Neutrophil (primary cell): ENCODE measurements at regions not wholly inside any gene's neighbourhood (a gene's known extent, or its start where the extent isn't known, plus 50 kb on each side); places are given as distances from the start of the nearest gene placed in this dataset.
A peak's percentile ranks its signal among the peaks of the same experiment; 100 is the strongest.

Experiments used
- H3K27ac ChIP-seq: fragments of 200-600 bp; sonication (generic); 2 replicates; pipeline ENCODE4 v1.5.1; 2016; ENCODE audit warnings: mild to moderate bottlenecking, moderate library complexity
- H3K27me3 ChIP-seq: fragments of 200-600 bp; sonication (generic); 2 replicates; pipeline ENCODE4 v1.6.0; 2016; ENCODE audit warnings: mild to moderate bottlenecking
- H3K36me3 ChIP-seq: fragments of 200-600 bp; sonication (generic); 2 replicates; pipeline ENCODE4 v1.5.1; 2017
- H3K4me1 ChIP-seq, 2 experiments: fragments of 200-600 bp in 1 of 2; sonication (generic) in 1 of 2; 1 replicate in 1 of 2; 2 replicates in 1 of 2; pipeline versions ENCODE4 v1.5.1 to v1.6.1; 2013 to 2016; ENCODE audit warnings: low read depth in 1 of 2, low read length in 1 of 2, mild to moderate bottlenecking in 1 of 2, moderate library complexity in 1 of 2; ENCODE audit not compliant: control insufficient read depth in 1 of 2, insufficient read depth in 1 of 2
- H3K4me3 ChIP-seq, 2 experiments: fragments of 200-600 bp in 1 of 2; sonication (generic) in 1 of 2; 1 replicate in 1 of 2; 2 replicates in 1 of 2; pipeline ENCODE4 v1.5.1; 2013 to 2016; ENCODE audit warnings: low read depth in 1 of 2, low read length in 1 of 2, mild to moderate bottlenecking in 1 of 2, moderate library complexity in 1 of 2
- H3K9me3 ChIP-seq: fragments of 200-600 bp; sonication (generic); 2 replicates; pipeline ENCODE4 v1.5.1; 2016
- CTCF ChIP-seq: fragments of 200-600 bp; sonication (generic); IDR thresholded peaks from 2 replicates; pipeline ENCODE4 v1.5.1; 2016; ENCODE audit warnings: antibody characterized with exemption

- Histone ChIP-seq H3K4me1 (peaks cover 62 to 77% of the 10 kb centered on the region in 2 experiments), H3K27ac (peak overlapping the region; percentile 46), H3K9me3 (no peaks in the 10 kb centered on the region), H3K27me3 (no peaks in the 10 kb centered on the region), H3K36me3 (no peaks in the 10 kb centered on the region), H3K4me3 (no peak overlapping the region)
- TF ChIP-seq CTCF: no peak
These were observed 55.2 kb upstream of the MDM1 start for GRCh38 chr12:68387338-68387737.

GRCh38 chr12:68389305-68389704, 57.1 kb upstream of the MDM1 start:
- H3K4me3 ChIP-seq: no peak overlapping the region
- peak overlapping the region; percentile 1 for H3K27ac ChIP-seq
- no peaks in the 10 kb centered on the region for H3K9me3 ChIP-seq
- no peaks in the 10 kb centered on the region for H3K27me3 ChIP-seq
- no peaks in the 10 kb centered on the region for H3K36me3 ChIP-seq
- TF ChIP-seq CTCF: no peak
- H3K4me1 ChIP-seq: peaks cover 58 to 78% of the 10 kb centered on the region in 2 experiments

- Histone ChIP-seq H3K9me3 (no peaks in the 10 kb centered on the region), H3K36me3 (no peaks in the 10 kb centered on the region), H3K27me3 (no peaks in the 10 kb centered on the region), H3K4me3 (no peak overlapping the region), H3K27ac (peak overlapping the region; percentile 47), H3K4me1 (peaks cover 47 to 65% of the 10 kb centered on the region in 2 experiments)
- TF ChIP-seq CTCF: no peak
These were observed 59.8 kb upstream of the MDM1 start for GRCh38 chr12:68391937-68392336.

- H3K27ac ChIP-seq: peak overlapping the region; percentile 47
- H3K4me3 ChIP-seq: no peak overlapping the region
- no peak for TF ChIP-seq CTCF
- H3K4me1 ChIP-seq: peaks cover 46 to 63% of the 10 kb centered on the region in 2 experiments
- no peaks in the 10 kb centered on the region for H3K27me3 ChIP-seq
- H3K9me3 ChIP-seq: no peaks in the 10 kb centered on the region
- H3K36me3 ChIP-seq: no peaks in the 10 kb centered on the region
These were observed 60.2 kb upstream of the MDM1 start for GRCh38 chr12:68392376-68392775.

- H3K9me3 ChIP-seq: no peaks in the 10 kb centered on the region
- no peak for TF ChIP-seq CTCF
- H3K27ac ChIP-seq: no peak overlapping the region
- H3K4me1 ChIP-seq: peaks cover 35 to 58% of the 10 kb centered on the region in 2 experiments
- no peaks in the 10 kb centered on the region for H3K27me3 ChIP-seq
- no peak overlapping the region for H3K4me3 ChIP-seq
- H3K36me3 ChIP-seq: no peaks in the 10 kb centered on the region
These were observed 61.3 kb upstream of the MDM1 start for GRCh38 chr12:68393417-68393816.
